MM.1S (cell line): ENCODE measurements at regions not wholly inside any gene's neighbourhood (a gene's known extent, or its start where the extent isn't known, plus 50 kb on each side); places are given as distances from the start of the nearest gene placed in this dataset.

Source experiments
- DNase-seq: peaks from one replicate; pipeline ENCODE4 v3.0.0-alpha.2; 2015
- H2AFZ ChIP-seq: fragments of 300-600 bp; sonication (generic); 2 replicates; pipeline ENCODE4 v1.6.0; 2016; ENCODE audit warnings: antibody characterized with exemption, low read length
- H3F3A ChIP-seq: fragments of 300-600 bp; sonication (generic); 2 replicates; pipeline ENCODE4 v1.6.1; 2016; ENCODE audit warnings: mild to moderate bottlenecking, antibody characterized with exemption, low read length, moderate library complexity, mixed read lengths; ENCODE audit not compliant: insufficient read depth
- H3K27ac ChIP-seq: fragments of 300-600 bp; sonication (generic); 2 replicates; pipeline ENCODE4 v1.5.1; 2016; ENCODE audit warnings: mild to moderate bottlenecking, low read length
- H3K27me3 ChIP-seq: fragments of 300-600 bp; sonication (generic); replicated peaks from 2 replicates; pipeline ENCODE4 v1.6.0; 2016; ENCODE audit warnings: low read length; ENCODE audit not compliant: insufficient read depth
- H3K36me3 ChIP-seq: fragments of 300-600 bp; sonication (generic); replicated peaks from 2 replicates; pipeline ENCODE4 v1.6.1; 2016; ENCODE audit warnings: mild to moderate bottlenecking, low read length, mixed read lengths; ENCODE audit not compliant: insufficient read depth
- H3K4me1 ChIP-seq: fragments of 300-600 bp; sonication (generic); 2 replicates; pipeline ENCODE4 v1.6.1; 2016; ENCODE audit warnings: low read length, mixed read lengths
- H3K4me2 ChIP-seq: fragments of 300-600 bp; sonication (generic); 2 replicates; pipeline ENCODE4 v1.6.0; 2016; ENCODE audit warnings: low read depth, low read length
- H3K4me3 ChIP-seq: fragments of 300-600 bp; sonication (generic); 2 replicates; pipeline ENCODE4 v1.5.1; 2016; ENCODE audit warnings: low read length, mixed read lengths
- H3K79me2 ChIP-seq: fragments of 300-600 bp; sonication (generic); 2 replicates; pipeline ENCODE4 v1.6.1; 2016; ENCODE audit warnings: mixed run types, low read length, mixed read lengths
- H3K9ac ChIP-seq: fragments of 300-600 bp; sonication (generic); 2 replicates; pipeline ENCODE4 v1.6.1; 2016; ENCODE audit warnings: low read length, mixed read lengths
- H3K9me2 ChIP-seq: fragments of 300-600 bp; sonication (generic); replicated peaks from 2 replicates; pipeline ENCODE4 v1.6.1; 2016; ENCODE audit warnings: mild to moderate bottlenecking, low read length, mixed read lengths; ENCODE audit not compliant: insufficient read depth
- H3K9me3 ChIP-seq: fragments of 300-600 bp; sonication (generic); replicated peaks from 2 replicates; pipeline ENCODE4 v1.6.1; 2016; ENCODE audit warnings: mild to moderate bottlenecking, low read length, mixed read lengths; ENCODE audit not compliant: insufficient read depth
- H4K20me1 ChIP-seq: fragments of 300-600 bp; sonication (generic); 2 replicates; pipeline ENCODE4 v1.6.1; 2016; ENCODE audit warnings: mild to moderate bottlenecking, low read length, moderate library complexity, mixed read lengths; ENCODE audit not compliant: insufficient read depth
- CTCF ChIP-seq: fragments of 300-600 bp; sonication (generic); IDR thresholded peaks from 2 replicates; pipeline ENCODE4 v1.5.1; 2016; ENCODE audit warnings: antibody characterized with exemption, low read length, mixed read lengths
- EZH2 ChIP-seq: fragments of 300-600 bp; sonication (generic); optimal IDR thresholded peaks from 2 replicates; pipeline ENCODE3; 2017; ENCODE audit warnings: low read depth, mild to moderate bottlenecking, antibody characterized with exemption, low read length, mixed read lengths
- EZH2phosphoT487 ChIP-seq: fragments of 300-600 bp; sonication (generic); IDR thresholded peaks from 2 replicates; pipeline ENCODE4 v1.6.1; 2018; ENCODE audit warnings: antibody characterized with exemption, low read length

- DNase-seq = no peak
- no peaks in the 10 kb centered on the region for H3K27me3 ChIP-seq
These were observed 141.7 kb upstream of the SEMA3D start for GRCh38 chr7:85328456-85328998.

GRCh38 chr7:85324145-85324799, 137.4 kb upstream of the SEMA3D start:
- H3K9me3 ChIP-seq = no peaks in the 10 kb centered on the region
- no peaks in the 10 kb centered on the region for H3K27me3 ChIP-seq
- no peak overlapping the region for H3K4me2 ChIP-seq
- H3K79me2 ChIP-seq = no peaks in the 10 kb centered on the region
- H3K27ac ChIP-seq = no peak overlapping the region
- H3K9ac ChIP-seq = no peak overlapping the region
- no peaks in the 10 kb centered on the region for H3F3A ChIP-seq
- no peaks in the 10 kb centered on the region for H3K9me2 ChIP-seq
- DNase-seq = no peak
- H3K4me3 ChIP-seq = no peak overlapping the region
- H3K36me3 ChIP-seq = no peaks in the 10 kb centered on the region
- no peak for TF ChIP-seq EZH2phosphoT487
- H2AFZ ChIP-seq = no peak overlapping the region
- H4K20me1 ChIP-seq = no peaks in the 10 kb centered on the region
- H3K4me1 ChIP-seq = no peaks in the 10 kb centered on the region

More at GRCh38 chr7:85328456-85328998, 141.7 kb upstream of the SEMA3D start:
- no peaks in the 10 kb centered on the region for H4K20me1 ChIP-seq
- no peak overlapping the region for H2AFZ ChIP-seq
- no peak overlapping the region for H3K4me3 ChIP-seq
- H3K9me3 ChIP-seq = no peaks in the 10 kb centered on the region
- no peaks in the 10 kb centered on the region for H3K4me1 ChIP-seq
- no peak overlapping the region for H3K9ac ChIP-seq
- TF ChIP-seq EZH2 (no peak), EZH2phosphoT487 (no peak), CTCF (no peak)
- no peaks in the 10 kb centered on the region for H3K9me2 ChIP-seq
- H3K79me2 ChIP-seq = no peaks in the 10 kb centered on the region
- no peaks in the 10 kb centered on the region for H3F3A ChIP-seq
- H3K27ac ChIP-seq = no peak overlapping the region
- no peak overlapping the region for H3K4me2 ChIP-seq
- no peaks in the 10 kb centered on the region for H3K36me3 ChIP-seq

- no peaks in the 10 kb centered on the region for H3F3A ChIP-seq
- TF ChIP-seq EZH2phosphoT487 = no peak
- no peak for TF ChIP-seq EZH2
- TF ChIP-seq CTCF = no peak
These were observed 135.4 kb upstream of the SEMA3D start for GRCh38 chr7:85322252-85322651.

More at GRCh38 chr7:85322252-85322651, 135.4 kb upstream of the SEMA3D start:
- Histone ChIP-seq H3K9me3 (no peaks in the 10 kb centered on the region), H2AFZ (no peak overlapping the region), H4K20me1 (no peaks in the 10 kb centered on the region), H3K36me3 (no peaks in the 10 kb centered on the region), H3K4me1 (no peaks in the 10 kb centered on the region), H3K27me3 (no peaks in the 10 kb centered on the region), H3K4me2 (no peak overlapping the region), H3K4me3 (no peak overlapping the region), H3K79me2 (no peaks in the 10 kb centered on the region), H3K27ac (no peak overlapping the region), H3K9me2 (no peaks in the 10 kb centered on the region), H3K9ac (no peak overlapping the region)
- no peak for DNase-seq
